Endothelial cell of umbilical vein (primary cell): ENCODE measurements at regions not wholly inside any gene's neighbourhood (a gene's known extent, or its start where the extent isn't known, plus 50 kb on each side); places are given as distances from the start of the nearest gene placed in this dataset.

Source experiments
- BruUV-seq: library from RNA; stranded (reverse); fragments of 400-500 nt; replicated peaks from 2 replicates; lab custom pipeline; 2021; lab: Mats Ljungman, UMichigan
- CTCF ChIA-PET: fragments of 300-600, 350-600 bp; sonication (Branson Sonifier 250); formaldehyde crosslinking; loops from one replicate; lab custom pipeline; 2021; ENCODE audit warnings: antibody characterized with exemption, inconsistent platforms; lab: Charles Lee
- POLR2A ChIA-PET: fragments of 300-600, 350-600 bp; sonication (Branson Sonifier 250); formaldehyde crosslinking; loops from one replicate; lab custom pipeline; 2021; ENCODE audit warnings: antibody characterized with exemption, inconsistent platforms; lab: Charles Lee
- DNase-seq: peaks from one replicate; pipeline ENCODE4 v3.0.0-alpha.2; 2011; ENCODE audit warnings: low read depth, low spot score
- FAIRE-seq: peaks from 2 replicates; lab custom pipeline; 2011; peaks lifted over from hg19 to GRCh38; lab: Jason Lieb, UNC
- H2AFZ ChIP-seq: 2 replicates; pipeline ENCODE4 v1.6.0; 2012; ENCODE audit warnings: low read depth, low read length, control low read depth, inconsistent platforms
- H3K27ac ChIP-seq: 2 replicates; pipeline ENCODE4 v1.5.1; 2011; ENCODE audit warnings: low read depth, mild to moderate bottlenecking, control low read depth, low read length, moderate library complexity; ENCODE audit not compliant: insufficient read depth
- H3K27me3 ChIP-seq, 2 experiments: 2 replicates each; pipeline versions ENCODE4 v1.6.0 to v1.6.1; 2011; ENCODE audit warnings: low read length in 2 of 2, mixed read lengths in 1 of 2; ENCODE audit not compliant: control insufficient read depth in 2 of 2, insufficient read depth in 2 of 2
- H3K36me3 ChIP-seq, 2 experiments: 2 replicates in 1 of 2; 3 replicates in 1 of 2; pipeline ENCODE4 v1.5.1; 2011; ENCODE audit warnings: low read length in 2 of 2, mild to moderate bottlenecking in 1 of 2, moderate library complexity in 1 of 2; ENCODE audit not compliant: control insufficient read depth in 2 of 2, insufficient read depth in 2 of 2; ENCODE audit errors: extremely low read depth in 1 of 2
- H3K4me1 ChIP-seq: 3 replicates; pipeline ENCODE4 v1.5.1; 2011; ENCODE audit warnings: mild to moderate bottlenecking, low read length; ENCODE audit not compliant: control insufficient read depth, insufficient read depth; ENCODE audit errors: extremely low read depth
- H3K4me2 ChIP-seq: 2 replicates; pipeline ENCODE4 v1.6.1; 2011; ENCODE audit warnings: low read length, control low read depth, mixed read lengths; ENCODE audit not compliant: insufficient read depth
- H3K4me3 ChIP-seq, 3 experiments: fragments of 200-600 bp in 1 of 3; sonication (generic), shearing (Covaris generic) in 1 of 3; replicated peaks in 1 of 3; 2 replicates each; pipeline ENCODE4 v1.5.1; 2011 to 2016; ENCODE audit warnings: control low read depth in 3 of 3, low read length in 3 of 3, mild to moderate bottlenecking in 2 of 3, inconsistent platforms in 1 of 3, low read depth in 1 of 3, moderate library complexity in 1 of 3; ENCODE audit not compliant: insufficient read depth in 1 of 3
- H3K79me2 ChIP-seq: 2 replicates; pipeline ENCODE4 v1.6.0; 2012; ENCODE audit warnings: low read length, inconsistent platforms; ENCODE audit not compliant: control insufficient read depth, insufficient read depth
- H3K9ac ChIP-seq: replicated peaks from 2 replicates; pipeline ENCODE3; 2011; ENCODE audit warnings: low read length, control low read depth; ENCODE audit not compliant: insufficient read depth; ENCODE audit errors: extremely low read depth
- H3K9me1 ChIP-seq: replicated peaks from 3 replicates; pipeline ENCODE4 v1.6.0; 2011; ENCODE audit warnings: mild to moderate bottlenecking, low read length; ENCODE audit not compliant: control insufficient read depth, insufficient read depth; ENCODE audit errors: extremely low read depth
- H3K9me3 ChIP-seq: replicated peaks from 2 replicates; pipeline ENCODE4 v1.5.1; 2012; ENCODE audit warnings: low read length, inconsistent platforms; ENCODE audit not compliant: control insufficient read depth, insufficient read depth
- H4K20me1 ChIP-seq: replicated peaks from 2 replicates; pipeline ENCODE3; 2011; ENCODE audit warnings: mild to moderate bottlenecking, low read length; ENCODE audit not compliant: control insufficient read depth, insufficient read depth; ENCODE audit errors: extremely low read depth
- EZH2 ChIP-seq: IDR thresholded peaks from 2 replicates; pipeline ENCODE4 v1.6.1; 2012; ENCODE audit warnings: borderline replicate concordance, low read depth, mild to moderate bottlenecking, moderate library complexity, low read length, inconsistent platforms; ENCODE audit not compliant: severe bottlenecking
- FOS ChIP-seq: IDR thresholded peaks from 2 replicates; pipeline ENCODE4 v1.6.1; 2011; ENCODE audit warnings: mild to moderate bottlenecking, low read length, moderate library complexity, borderline replicate concordance; ENCODE audit not compliant: insufficient read depth
- GATA2 ChIP-seq: IDR thresholded peaks from 2 replicates; pipeline ENCODE4 v1.7.0; 2011; ENCODE audit warnings: low read depth, mild to moderate bottlenecking, moderate library complexity, mixed read lengths, low read length; ENCODE audit not compliant: insufficient read length, insufficient read depth
- JUN ChIP-seq: IDR thresholded peaks from 2 replicates; pipeline ENCODE4 v1.6.1; 2011; ENCODE audit warnings: borderline replicate concordance, low read depth; ENCODE audit not compliant: insufficient read length, insufficient read depth
- MYC ChIP-seq: IDR thresholded peaks from one replicate; pipeline ENCODE4 v1.6.1; 2011; ENCODE audit warnings: mild to moderate bottlenecking, low read depth, low read length
- POLR2A ChIP-seq: IDR thresholded peaks from 2 replicates; pipeline ENCODE4 v1.6.1; 2012; ENCODE audit warnings: low read depth, mild to moderate bottlenecking, control low read depth, low read length
- POLR2AphosphoS5 ChIP-seq: IDR thresholded peaks from 2 replicates; pipeline ENCODE4 v1.6.1; 2012; ENCODE audit warnings: low read depth, mild to moderate bottlenecking, control low read depth, low read length, moderate library complexity; ENCODE audit not compliant: insufficient read depth
- dilution Hi-C: fragments of 300-500 bp; cut with MboI; formaldehyde crosslinking; loops from one replicate; pipeline ENCODE4 v1.15.0; 2019; ENCODE audit warnings: low sequenced_read_pairs; ENCODE audit not compliant: extremely low pct_ligation_motif_present
- intact Hi-C: fragments of 100-400 bp; cut with micrococcal nuclease; formaldehyde crosslinking; loops from one replicate; pipeline ENCODE4 v1.10.0; 2022
- TF ChIP-seq, protein P1 (sequence below), 2 donors: IDR thresholded peaks; 1 replicate in 1 of 2; 2 replicates in 1 of 2; pipeline ENCODE4 v1.5.1; 2011; ENCODE audit warnings: low read length in 2 of 2, mild to moderate bottlenecking in 2 of 2, moderate library complexity in 2 of 2, control low read depth in 1 of 2, inconsistent platforms in 1 of 2, low read depth in 1 of 2; ENCODE audit not compliant: insufficient read depth in 1 of 2; ENCODE audit errors: extremely low read depth in 1 of 2
- TF ChIP-seq, protein P2 (sequence below): IDR thresholded peaks from 2 replicates; pipeline ENCODE4 v1.6.1; 2011; ENCODE audit not compliant: insufficient read depth, insufficient read length

DNA sequence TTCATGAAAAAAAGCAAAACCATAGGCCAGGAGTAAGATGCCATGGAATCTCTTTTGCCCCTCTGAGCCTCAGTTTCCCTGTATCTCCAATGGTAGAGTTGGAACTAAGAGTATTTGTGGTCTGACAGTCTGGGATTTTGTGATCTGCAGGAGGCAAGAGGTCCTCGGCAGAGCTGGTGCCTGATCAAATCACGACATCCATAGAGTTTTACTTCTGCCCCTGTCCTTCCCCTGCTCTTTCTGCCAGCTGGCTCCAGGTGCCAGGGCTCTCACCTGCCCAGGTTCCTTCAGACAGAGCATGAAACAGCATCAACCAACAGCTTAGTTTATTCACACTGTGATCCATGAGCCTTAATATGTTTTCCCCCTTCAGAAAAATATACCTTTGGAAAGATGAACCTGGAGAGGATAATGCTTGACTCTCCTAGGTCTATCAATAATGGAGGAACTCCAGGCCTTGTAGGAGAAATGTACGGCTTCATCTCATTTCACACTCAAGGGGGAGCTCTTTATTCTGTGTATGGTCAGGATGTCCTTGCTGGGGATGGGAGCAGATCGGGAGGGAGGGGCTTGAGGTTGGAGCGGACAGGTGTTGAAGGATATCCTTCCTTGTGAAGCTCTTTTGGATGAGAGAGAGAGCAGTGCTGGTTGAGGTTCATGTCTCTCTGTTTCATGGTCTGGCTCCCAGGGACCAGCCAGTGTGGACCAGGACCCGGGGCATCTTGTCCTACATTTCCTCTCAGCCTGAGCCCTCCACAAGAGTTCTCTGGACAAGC, 309.9 kb downstream of the RPLP1 start:
- H3K27ac ChIP-seq, result no peak overlapping the region
- TF ChIP-seq GATA2 (no peak), POLR2AphosphoS5 (no peak), EZH2 (no peak), FOS (no peak), JUN (no peak), POLR2A (no peak), MYC (no peak)
- TF ChIP-seq, protein P1, sequence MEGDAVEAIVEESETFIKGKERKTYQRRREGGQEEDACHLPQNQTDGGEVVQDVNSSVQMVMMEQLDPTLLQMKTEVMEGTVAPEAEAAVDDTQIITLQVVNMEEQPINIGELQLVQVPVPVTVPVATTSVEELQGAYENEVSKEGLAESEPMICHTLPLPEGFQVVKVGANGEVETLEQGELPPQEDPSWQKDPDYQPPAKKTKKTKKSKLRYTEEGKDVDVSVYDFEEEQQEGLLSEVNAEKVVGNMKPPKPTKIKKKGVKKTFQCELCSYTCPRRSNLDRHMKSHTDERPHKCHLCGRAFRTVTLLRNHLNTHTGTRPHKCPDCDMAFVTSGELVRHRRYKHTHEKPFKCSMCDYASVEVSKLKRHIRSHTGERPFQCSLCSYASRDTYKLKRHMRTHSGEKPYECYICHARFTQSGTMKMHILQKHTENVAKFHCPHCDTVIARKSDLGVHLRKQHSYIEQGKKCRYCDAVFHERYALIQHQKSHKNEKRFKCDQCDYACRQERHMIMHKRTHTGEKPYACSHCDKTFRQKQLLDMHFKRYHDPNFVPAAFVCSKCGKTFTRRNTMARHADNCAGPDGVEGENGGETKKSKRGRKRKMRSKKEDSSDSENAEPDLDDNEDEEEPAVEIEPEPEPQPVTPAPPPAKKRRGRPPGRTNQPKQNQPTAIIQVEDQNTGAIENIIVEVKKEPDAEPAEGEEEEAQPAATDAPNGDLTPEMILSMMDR (IDR thresholded peaks at IDR 0.05; ENCODE audit: extremely low read depth in 1 of 2, insufficient read depth in 1 of 2, low read depth in 1 of 2, low read length in 2 of 2), result no peak
- TF ChIP-seq, protein P2, sequence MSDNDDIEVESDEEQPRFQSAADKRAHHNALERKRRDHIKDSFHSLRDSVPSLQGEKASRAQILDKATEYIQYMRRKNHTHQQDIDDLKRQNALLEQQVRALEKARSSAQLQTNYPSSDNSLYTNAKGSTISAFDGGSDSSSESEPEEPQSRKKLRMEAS, result no peak
- H3K9me3 ChIP-seq, result no peaks in the 10 kb centered on the region
- H3K36me3 ChIP-seq, result no peaks in the 10 kb centered on the region
- DNase-seq (no peak), FAIRE-seq (no peak)
- H3K4me2 ChIP-seq, result no peak overlapping the region
- H3K4me1 ChIP-seq, result peaks cover 36% of the 10 kb centered on the region
- dilution Hi-C loops (no loop called here), intact Hi-C loops (loop anchor here (5.0 kb wide), 1 partner anchor 50 kb away; no protein-coding TSS in a partner anchor)
- no peaks in the 10 kb centered on the region for H4K20me1 ChIP-seq
- no peak overlapping the region for H3K4me3 ChIP-seq
- no TSS peak for BruUV-seq
- H3K9ac ChIP-seq, result no peak overlapping the region
- H3K79me2 ChIP-seq, result no peaks in the 10 kb centered on the region
- H2AFZ ChIP-seq, result no peak overlapping the region
- peaks cover 0 to 2% of the 10 kb centered on the region in 2 experiments for H3K27me3 ChIP-seq
- POLR2A ChIA-PET, result no interaction called here
- CTCF ChIA-PET, result interaction anchor here (0.8 to 1.7 kb wide), 3 partner anchors 35 to 704 kb away, joined by 3 to 6 read pairs (median 3); no protein-coding TSS in a partner anchor
- no peaks in the 10 kb centered on the region for H3K9me1 ChIP-seq
